ENCODE measurements at regions not wholly inside any gene's neighbourhood (a gene's known extent, or its start where the extent isn't known, plus 50 kb on each side); places are given as distances from the start of the nearest gene placed in this dataset.

GRCh38 chr21:33981391-33982101, 65.9 kb upstream of the ATP5PO start:
- Histone ChIP-seq H3K9me3 (ENCODE audit: control insufficient read depth in 4 of 4, low read length in 3 of 4) (no peaks in the 10 kb centered on the region), H3K27me3 (ENCODE audit: control insufficient read depth in 4 of 4, insufficient read depth in 4 of 4, low read length in 3 of 4) (no peaks in the 10 kb centered on the region), H3K9ac (ENCODE audit: low read depth in 1 of 2, low read length in 2 of 2) (no peak overlapping the region), H3K27ac (ENCODE audit: low read depth in 1 of 2, low read length in 2 of 2) (no peak overlapping the region), H3K4me1 (ENCODE audit: control insufficient read depth in 4 of 4, insufficient read depth in 4 of 4, low read length in 3 of 4) (peaks cover 0 to 7% (median 2%) of the 10 kb centered on the region in 4 donors), H3K4me3 (ENCODE audit: low read depth in 1 of 3, low read length in 3 of 3) (no peak overlapping the region), H3K36me3 (ENCODE audit: control insufficient read depth in 4 of 4, insufficient read depth in 3 of 4, low read depth in 1 of 4, low read length in 3 of 4) (no peaks in the 10 kb centered on the region)
- no peak for TF ChIP-seq TAF1 (conservative IDR thresholded peaks at IDR 0.05)
- no peak for TF ChIP-seq YY1 (IDR thresholded peaks at IDR 0.05)
- TF ChIP-seq JUND (IDR thresholded peaks at IDR 0.05): no peak
- 88% methylated on average over 10 of the region's 10 CpGs for WGBS
- DNase-seq (ENCODE audit: low spot score): no peak

- DNase-seq (ENCODE audit: low spot score): no peak
- Histone ChIP-seq H3K36me3 (ENCODE audit: control insufficient read depth in 4 of 4, insufficient read depth in 3 of 4, low read depth in 1 of 4, low read length in 3 of 4) (no peaks in the 10 kb centered on the region), H3K4me1 (ENCODE audit: control insufficient read depth in 4 of 4, insufficient read depth in 4 of 4, low read length in 3 of 4) (peaks cover 0 to 7% (median 2%) of the 10 kb centered on the region in 4 donors), H3K27me3 (ENCODE audit: control insufficient read depth in 4 of 4, insufficient read depth in 4 of 4, low read length in 3 of 4) (no peaks in the 10 kb centered on the region), H3K4me3 (ENCODE audit: low read depth in 1 of 3, low read length in 3 of 3) (no peak overlapping the region), H3K27ac (ENCODE audit: low read depth in 1 of 2, low read length in 2 of 2) (no peak overlapping the region), H3K9ac (ENCODE audit: low read depth in 1 of 2, low read length in 2 of 2) (no peak overlapping the region), H3K9me3 (ENCODE audit: control insufficient read depth in 4 of 4, low read length in 3 of 4) (no peaks in the 10 kb centered on the region)
- TF ChIP-seq RXRA (IDR thresholded peaks at IDR 0.05) (peak; percentile 74 to 75), HNF4A (conservative IDR thresholded peaks at IDR 0.05) (peak; percentile 13 to 48), EGR1 (IDR thresholded peaks at IDR 0.05; ENCODE audit: low read depth in 2 of 2) (no peak), REST (IDR thresholded peaks at IDR 0.05) (no peak), MAX (IDR thresholded peaks at IDR 0.05) (no peak), ATF3 (IDR thresholded peaks at IDR 0.05) (no peak), FOXA1 (IDR thresholded peaks at IDR 0.05) (no peak), TAF1 (conservative IDR thresholded peaks at IDR 0.05) (no peak), RAD21 (IDR thresholded peaks at IDR 0.05) (peak in 1 of 2 donors; percentile 17), YY1 (IDR thresholded peaks at IDR 0.05) (no peak), CTCF (IDR thresholded peaks at IDR 0.05; ENCODE audit: low read depth, low read length, missing input control) (no peak), JUND (IDR thresholded peaks at IDR 0.05) (peak; percentile 35 to 66), HNF4G (IDR thresholded peaks at IDR 0.05) (no peak), SP1 (IDR thresholded peaks at IDR 0.05) (no peak), GABPA (IDR thresholded peaks at IDR 0.05 in 1 of 2, conservative IDR thresholded peaks at IDR 0.05 in 1 of 2) (no peak), FOXA2 (IDR thresholded peaks at IDR 0.05) (no peak), NR2F2 (IDR thresholded peaks at IDR 0.05) (no peak), ZBTB33 (IDR thresholded peaks at IDR 0.05) (no peak)
- WGBS: 54% methylated on average over 6 of the region's 6 CpGs
These were observed 64.8 kb upstream of the ATP5PO start for GRCh38 chr21:33980276-33980916.

Measured in liver (tissue), 8 donors.